H1 (cell line): ENCODE measurements at regions not wholly inside any gene's neighbourhood (a gene's known extent, or its start where the extent isn't known, plus 50 kb on each side); places are given as distances from the start of the nearest gene placed in this dataset.

ENCODE experiments used
- CTCF ChIA-PET: fragments of 300-600 bp; sonication (Branson Sonifier 250); formaldehyde crosslinking; loops from one replicate; lab custom pipeline; 2021; ENCODE audit not compliant: partially characterized antibody; lab: Charles Lee
- POLR2A ChIA-PET: fragments of 300-600 bp; sonication (Branson Sonifier 250); formaldehyde crosslinking; loops from one replicate; lab custom pipeline; 2021; ENCODE audit warnings: inconsistent platforms; ENCODE audit not compliant: partially characterized antibody; lab: Charles Lee
- DNase-seq, 2 experiments: peaks; one replicate each; pipeline versions ENCODE4 v3.0.0 to v3.0.0-alpha.2; 2010 to 2022; ENCODE audit warnings: low spot score in 2 of 2, low read depth in 1 of 2, mixed read lengths in 1 of 2
- FAIRE-seq: peaks from 2 replicates; lab custom pipeline; 2011; peaks lifted over from hg19 to GRCh38; lab: Jason Lieb, UNC
- H2AFZ ChIP-seq: 2 replicates; pipeline ENCODE4 v1.8.1; 2012; ENCODE audit warnings: low read length, inconsistent platforms
- H2AK5ac ChIP-seq: 2 replicates; pipeline ENCODE4 v1.6.1; 2013; ENCODE audit warnings: low read depth, low read length
- H2BK120ac ChIP-seq: replicated peaks from 2 replicates; pipeline ENCODE3; 2013; ENCODE audit warnings: low read depth, low read length, inconsistent platforms
- H2BK12ac ChIP-seq: 2 replicates; pipeline ENCODE4 v1.6.1; 2013; ENCODE audit warnings: low read depth, low read length
- H2BK15ac ChIP-seq: 2 replicates; pipeline ENCODE4 v1.6.1; 2013; ENCODE audit warnings: low read length
- H2BK20ac ChIP-seq: 2 replicates; pipeline ENCODE4 v1.6.1; 2013; ENCODE audit warnings: low read length
- H2BK5ac ChIP-seq: 2 replicates; pipeline ENCODE4 v1.6.1; 2013; ENCODE audit warnings: low read depth, low read length
- H3K14ac ChIP-seq: 2 replicates; pipeline ENCODE4 v1.6.1; 2013; ENCODE audit warnings: inconsistent platforms; ENCODE audit not compliant: insufficient read length
- H3K18ac ChIP-seq: 2 replicates; pipeline ENCODE4 v1.6.1; 2013; ENCODE audit warnings: low read length; ENCODE audit errors: extremely low read depth
- H3K23ac ChIP-seq: 2 replicates; pipeline ENCODE4 v1.6.1; 2013; ENCODE audit warnings: inconsistent platforms; ENCODE audit not compliant: insufficient read length
- H3K23me2 ChIP-seq: 2 replicates; pipeline ENCODE4 v1.6.1; 2013; ENCODE audit warnings: low read depth, low read length
- H3K27ac ChIP-seq: 2 replicates; pipeline ENCODE4 v1.6.1; 2011; ENCODE audit warnings: low read depth, low read length, inconsistent platforms
- H3K27me3 ChIP-seq, 4 experiments: replicated peaks in 1 of 4; 1 replicate in 1 of 4; 2 replicates in 3 of 4; pipeline versions ENCODE4 v1.6.1 to v1.8.1; 2011 to 2013; ENCODE audit warnings: low read length in 3 of 4, mild to moderate bottlenecking in 3 of 4, inconsistent platforms in 2 of 4, mixed read lengths in 2 of 4, moderate library complexity in 1 of 4; ENCODE audit not compliant: control insufficient read depth in 3 of 4, insufficient read depth in 3 of 4; ENCODE audit errors: extremely low read depth in 1 of 4
- H3K36me3 ChIP-seq, 4 experiments: 2 replicates each; pipeline versions ENCODE4 v1.6.1 to v1.8.1; 2011 to 2013; ENCODE audit warnings: mild to moderate bottlenecking in 4 of 4, low read length in 3 of 4, moderate library complexity in 2 of 4, control low read depth in 1 of 4, inconsistent platforms in 1 of 4; ENCODE audit not compliant: insufficient read depth in 4 of 4, control insufficient read depth in 2 of 4
- H3K4ac ChIP-seq: replicated peaks from 2 replicates; pipeline ENCODE3; 2013; ENCODE audit warnings: low read length, low read depth, mixed read lengths, inconsistent platforms; ENCODE audit not compliant: insufficient read length
- H3K4me1 ChIP-seq, 4 experiments: replicated peaks in 1 of 4; 1 replicate in 1 of 4; 2 replicates in 3 of 4; pipeline versions ENCODE4 v1.6.1 to v1.8.1; 2011 to 2013; ENCODE audit warnings: low read length in 3 of 4, inconsistent platforms in 2 of 4, mixed read lengths in 1 of 4; ENCODE audit not compliant: insufficient read depth in 4 of 4, control insufficient read depth in 3 of 4
- H3K4me2 ChIP-seq, 2 experiments: 2 replicates each; pipeline versions ENCODE4 v1.6.1 to v1.8.1; 2011 to 2013; ENCODE audit warnings: low read depth in 2 of 2, low read length in 2 of 2, control low read depth in 1 of 2, inconsistent platforms in 1 of 2, mild to moderate bottlenecking in 1 of 2; ENCODE audit not compliant: insufficient read depth in 1 of 2
- H3K4me3 ChIP-seq, 4 experiments: fragments of 200-600, 300-600 bp in 1 of 4; sonication (generic), shearing (Covaris generic), sonication (Bioruptor Twin) in 1 of 4; 2 replicates each; pipeline versions ENCODE4 v1.5.1 to v1.8.1; 2011 to 2016; ENCODE audit warnings: low read length in 4 of 4, low read depth in 3 of 4, control low read depth in 2 of 4, inconsistent platforms in 2 of 4, mild to moderate bottlenecking in 2 of 4, mixed read lengths in 1 of 4, moderate library complexity in 1 of 4; ENCODE audit not compliant: insufficient read depth in 2 of 4; ENCODE audit errors: extremely low read depth in 1 of 4
- H3K56ac ChIP-seq: replicated peaks from 2 replicates; pipeline ENCODE3; 2013; ENCODE audit warnings: low read depth, mild to moderate bottlenecking, mixed read lengths, low read length, inconsistent platforms; ENCODE audit not compliant: insufficient read length
- H3K79me1 ChIP-seq: 2 replicates; pipeline ENCODE4 v1.6.1; 2013; ENCODE audit warnings: low read depth, low read length, control low read depth
- H3K79me2 ChIP-seq, 2 experiments: 2 replicates each; pipeline versions ENCODE4 v1.6.1 to v1.8.1; 2012 to 2013; ENCODE audit warnings: low read length in 2 of 2, mild to moderate bottlenecking in 2 of 2, inconsistent platforms in 1 of 2; ENCODE audit not compliant: insufficient read depth in 2 of 2, control insufficient read depth in 1 of 2
- H3K9ac ChIP-seq, 4 experiments: replicated peaks in 1 of 4; 1 replicate in 1 of 4; 2 replicates in 3 of 4; pipeline versions ENCODE4 v1.6.1 to v1.8.1; 2011 to 2013; ENCODE audit warnings: low read depth in 3 of 4, low read length in 3 of 4, control low read depth in 2 of 4, mild to moderate bottlenecking in 2 of 4, moderate library complexity in 2 of 4, inconsistent platforms in 1 of 4; ENCODE audit errors: extremely low read depth in 1 of 4
- H3K9me3 ChIP-seq, 2 experiments: 2 replicates each; pipeline versions ENCODE4 v1.6.1 to v1.8.1; 2012 to 2013; ENCODE audit warnings: mild to moderate bottlenecking in 2 of 2, moderate library complexity in 2 of 2, control low read depth in 1 of 2, inconsistent platforms in 1 of 2, low read depth in 1 of 2, low read length in 1 of 2, mixed read lengths in 1 of 2; ENCODE audit not compliant: insufficient read depth in 2 of 2
- H4K20me1 ChIP-seq, 2 experiments: replicated peaks in 1 of 2; 2 replicates each; pipeline versions ENCODE3 to v1.8.1; 2011 to 2013; ENCODE audit warnings: inconsistent platforms in 2 of 2, low read length in 2 of 2, mild to moderate bottlenecking in 1 of 2; ENCODE audit not compliant: insufficient read depth in 2 of 2, control insufficient read depth in 1 of 2
- H4K5ac ChIP-seq: 2 replicates; pipeline ENCODE4 v1.6.1; 2013; ENCODE audit warnings: low read length, low read depth, mixed read lengths, inconsistent platforms; ENCODE audit not compliant: insufficient read length
- H4K8ac ChIP-seq: 2 replicates; pipeline ENCODE4 v1.8.0; 2013; ENCODE audit warnings: mild to moderate bottlenecking, moderate library complexity, low read length, inconsistent platforms; ENCODE audit not compliant: insufficient read depth; ENCODE audit errors: extremely low read depth
- H4K91ac ChIP-seq: replicated peaks from 2 replicates; pipeline ENCODE3; 2013; ENCODE audit warnings: low read length, mixed read lengths, inconsistent platforms; ENCODE audit not compliant: insufficient read length
- CHD1 ChIP-seq: IDR thresholded peaks from 2 replicates; pipeline ENCODE4 v1.6.1; 2012; ENCODE audit warnings: low read depth, low read length, improper control_type of control experiment
- E2F6 ChIP-seq: IDR thresholded peaks from 2 replicates; pipeline ENCODE4 v1.6.1; 2012; ENCODE audit warnings: inconsistent platforms
- WGBS, 2 experiments: shearing (Covaris generic) in 1 of 2; methylation state at CpG; one replicate each; pipeline versions ENCODE4 v1.1.6 to v1.1.7; 2013 to 2015; ENCODE audit warnings: low lambda C conversion rate in 2 of 2, mixed read lengths in 2 of 2, inconsistent platforms in 1 of 2, low coverage in 1 of 2, missing lambda C conversion rate in 1 of 2; ENCODE audit not compliant: insufficient replicate concordance in 2 of 2, insufficient coverage in 1 of 2, insufficient read length in 1 of 2; ENCODE audit errors: extremely low coverage in 1 of 2, missing lambda C conversion rate in 1 of 2; 5-methylcytosine and 5-hydroxymethylcytosine counted together

GRCh38 chr2:22382479-22383169 lies 1002.4 kb upstream of the KLHL29 start:
- H4K8ac ChIP-seq, result peak overlapping the region; percentile 83; the same call in 1 of the 2 replicates
- 79% methylated on average over 11 of the region's 11 CpGs; no CpG with 5 or more reads in 1 of the 2 experiments for WGBS, 2 experiments
- H2BK120ac ChIP-seq, result peak overlapping the region; percentile 24
- H2BK20ac ChIP-seq, result 0 out of 2 replicates have a peak overlapping the region, but pooled peaks have one; percentile 48
- H3K18ac ChIP-seq, result no peak overlapping the region
- peak overlapping the region; percentile 7 for H3K56ac ChIP-seq
- H4K20me1 ChIP-seq, result no peaks in the 10 kb centered on the region
- no peak overlapping the region for H3K4ac ChIP-seq
- H3K4me1 ChIP-seq, result peaks cover 0 to 7% (median 3%) of the 10 kb centered on the region in 4 experiments; a peak in 3 of 7 replicates
- H3K23ac ChIP-seq, result no peak overlapping the region
- peak overlapping the region; percentile 52 for H4K5ac ChIP-seq
- H3K79me1 ChIP-seq, result no peaks in the 10 kb centered on the region
- ChIA-PET CTCF (interaction anchor here (1.6 kb wide), 1 partner anchor 27 kb away, joined by 5 read pairs; no protein-coding TSS in a partner anchor), POLR2A (no interaction called here)
- H4K91ac ChIP-seq, result no peak overlapping the region
- H3K9me3 ChIP-seq, result no peaks in the 10 kb centered on the region
- H3K14ac ChIP-seq, result no peak overlapping the region
- no peak overlapping the region for H2BK15ac ChIP-seq
- H3K9ac ChIP-seq, result no peak overlapping the region
- H3K27me3 ChIP-seq, result no peaks in the 10 kb centered on the region
- no peaks in the 10 kb centered on the region for H3K23me2 ChIP-seq
- peak overlapping the region in 1 of 2 experiments; percentile 39; a peak in 1 of 4 replicates for H3K4me2 ChIP-seq
- H3K79me2 ChIP-seq, result no peaks in the 10 kb centered on the region
- FAIRE-seq (no peak), DNase-seq (no peak)
- H3K36me3 ChIP-seq, result no peaks in the 10 kb centered on the region
- H2AK5ac ChIP-seq, result no peak overlapping the region
- H2AFZ ChIP-seq, result peak overlapping the region; percentile 98
- no peak overlapping the region for H2BK5ac ChIP-seq
- no peak overlapping the region for H3K27ac ChIP-seq
- no peak for TF ChIP-seq CHD1
- TF ChIP-seq E2F6, result 0 out of 2 replicates have a peak, but pooled peaks have one; percentile 34
- H3K4me3 ChIP-seq, result no peak overlapping the region
- 0 out of 2 replicates have a peak overlapping the region, but pooled peaks have one; percentile 17 for H2BK12ac ChIP-seq
